B cell (primary cell): ENCODE measurements at regions not wholly inside any gene's neighbourhood (a gene's known extent, or its start where the extent isn't known, plus 50 kb on each side); places are given as distances from the start of the nearest gene placed in this dataset.

ENCODE experiments used
- ATAC-seq: fragments of 200-7000 bp; cut with Tn5 transposase; one replicate; pipeline ENCODE4 v1.10.0; 2021; ENCODE audit warnings: low read depth, mild to moderate bottlenecking, moderate number of reproducible peaks, moderate library complexity
- CTCF ChIA-PET: fragments of 350-600 bp; sonication (Branson Sonifier 250); formaldehyde crosslinking; loops from one replicate; lab custom pipeline; 2021; ENCODE audit warnings: antibody characterized with exemption, inconsistent platforms; lab: Charles Lee
- POLR2A ChIA-PET: fragments of 350-600 bp; sonication (Branson Sonifier 250); formaldehyde crosslinking; loops from one replicate; lab custom pipeline; 2021; ENCODE audit warnings: antibody characterized with exemption; lab: Charles Lee
- DNase-seq: peaks from one replicate; pipeline ENCODE4 v3.0.0; 2013
- H2AFZ ChIP-seq: 2 replicates; pipeline ENCODE4 v1.6.1; 2012; ENCODE audit warnings: mild to moderate bottlenecking, low read depth, low read length; ENCODE audit not compliant: insufficient read depth, poor library complexity, severe bottlenecking
- H3K27ac ChIP-seq, 2 donors: 1 replicate in 1 of 2; 2 replicates in 1 of 2; pipeline ENCODE4 v1.5.1; 2012 to 2013; ENCODE audit warnings: low read length in 2 of 2, mild to moderate bottlenecking in 2 of 2, moderate library complexity in 1 of 2
- H3K27me3 ChIP-seq, 4 experiments: fragments of 200-600 bp in 1 of 4; sonication (generic) in 1 of 4; replicated peaks in 1 of 4; 1 replicate in 2 of 4; 2 replicates in 2 of 4; pipeline versions ENCODE4 v1.6.1 to v1.7.0; 2013 to 2016; ENCODE audit warnings: low read length in 3 of 4, mild to moderate bottlenecking in 2 of 4, mixed read lengths in 1 of 4, moderate library complexity in 1 of 4; ENCODE audit not compliant: insufficient read depth in 4 of 4, control insufficient read depth in 3 of 4; ENCODE audit errors: control extremely low read depth in 1 of 4
- H3K36me3 ChIP-seq, 2 experiments: replicated peaks in 1 of 2; 1 replicate in 1 of 2; 2 replicates in 1 of 2; pipeline versions ENCODE4 v1.6.1 to v1.7.1; 2013; ENCODE audit warnings: low read length in 1 of 2; ENCODE audit not compliant: insufficient read depth in 2 of 2, control insufficient read depth in 1 of 2; ENCODE audit errors: control extremely low read depth in 1 of 2, extremely low read depth in 1 of 2
- H3K4me1 ChIP-seq, 2 donors: fragments of 200-600 bp in 1 of 2; sonication (generic) in 1 of 2; 1 replicate in 1 of 2; 2 replicates in 1 of 2; pipeline versions ENCODE4 v1.5.1 to v1.6.1; 2013 to 2017; ENCODE audit warnings: low read length in 2 of 2; ENCODE audit not compliant: control insufficient read depth in 2 of 2, insufficient read depth in 2 of 2
- H3K4me2 ChIP-seq: replicated peaks from 2 replicates; pipeline ENCODE3; 2012; ENCODE audit warnings: mild to moderate bottlenecking, low read depth, low read length; ENCODE audit not compliant: poor library complexity, severe bottlenecking
- H3K4me3 ChIP-seq, 5 experiments: fragments of 200-600 bp in 1 of 5; sonication (generic) in 1 of 5; 1 replicate in 3 of 5; 2 replicates in 2 of 5; pipeline versions ENCODE4 v1.5.1 to v1.7.0; 2011 to 2016; ENCODE audit warnings: low read length in 4 of 5, mild to moderate bottlenecking in 4 of 5, low read depth in 2 of 5, control low read depth in 1 of 5, moderate library complexity in 1 of 5; ENCODE audit not compliant: insufficient read depth in 1 of 5; ENCODE audit errors: control extremely low read depth in 1 of 5, extremely low read depth in 1 of 5
- H3K79me2 ChIP-seq: fragments of 200-600 bp; sonication (generic); one replicate; pipeline ENCODE4 v1.6.0; 2016; ENCODE audit warnings: low read length; ENCODE audit not compliant: control insufficient read depth, insufficient read depth
- H3K9ac ChIP-seq: fragments of 200-600 bp; sonication (generic); 2 replicates; pipeline ENCODE4 v1.6.1; 2017; ENCODE audit warnings: mild to moderate bottlenecking, low read length, moderate library complexity
- H3K9me3 ChIP-seq, 3 donors: one replicate each; pipeline versions ENCODE4 v1.6.1 to v1.7.1; 2013; ENCODE audit warnings: low read length in 2 of 3; ENCODE audit not compliant: control insufficient read depth in 2 of 3, insufficient read depth in 1 of 3; ENCODE audit errors: control extremely low read depth in 1 of 3
- H4K20me1 ChIP-seq: 2 replicates; pipeline ENCODE4 v1.6.0; 2012; ENCODE audit warnings: mild to moderate bottlenecking, low read length; ENCODE audit not compliant: insufficient read depth, control insufficient read depth, poor library complexity, severe bottlenecking
- H3K27ac Mint-ChIP-seq: one replicate; pipeline ENCODE4 v1.8.0; 2021; ENCODE audit warnings: mixed read lengths
- H3K27me3 Mint-ChIP-seq: one replicate; pipeline ENCODE4 v1.8.0; 2021; ENCODE audit warnings: mixed read lengths
- H3K4me1 Mint-ChIP-seq: one replicate; pipeline ENCODE4 v1.8.0; 2021; ENCODE audit warnings: mixed read lengths
- H3K4me3 Mint-ChIP-seq: one replicate; pipeline ENCODE4 v1.8.0; 2021; ENCODE audit warnings: mixed read lengths
- H3K9me3 Mint-ChIP-seq: one replicate; pipeline ENCODE4 v1.8.0; 2022; ENCODE audit warnings: mixed read lengths; ENCODE audit not compliant: insufficient read depth
- EZH2 ChIP-seq: IDR thresholded peaks from 2 replicates; pipeline ENCODE4 v1.6.1; 2012; ENCODE audit warnings: borderline replicate concordance, low read depth, mild to moderate bottlenecking, moderate library complexity, low read length; ENCODE audit not compliant: insufficient read depth, poor library complexity, severe bottlenecking
- WGBS: methylation state at CpG from one replicate; pipeline ENCODE4 v1.1.5; 2013; ENCODE audit warnings: missing lambda C conversion rate; ENCODE audit not compliant: insufficient coverage; 5-methylcytosine and 5-hydroxymethylcytosine counted together
- intact Hi-C: fragments of 100-400 bp; cut with micrococcal nuclease; formaldehyde crosslinking; loops from one replicate; pipeline ENCODE4 v1.10.0; 2022
- TF ChIP-seq, protein P1 (sequence below): fragments of 200-600 bp; IDR thresholded peaks from one replicate; pipeline ENCODE4 v1.8.0; 2022; ENCODE audit warnings: antibody characterized with exemption, mild to moderate bottlenecking

DNA sequence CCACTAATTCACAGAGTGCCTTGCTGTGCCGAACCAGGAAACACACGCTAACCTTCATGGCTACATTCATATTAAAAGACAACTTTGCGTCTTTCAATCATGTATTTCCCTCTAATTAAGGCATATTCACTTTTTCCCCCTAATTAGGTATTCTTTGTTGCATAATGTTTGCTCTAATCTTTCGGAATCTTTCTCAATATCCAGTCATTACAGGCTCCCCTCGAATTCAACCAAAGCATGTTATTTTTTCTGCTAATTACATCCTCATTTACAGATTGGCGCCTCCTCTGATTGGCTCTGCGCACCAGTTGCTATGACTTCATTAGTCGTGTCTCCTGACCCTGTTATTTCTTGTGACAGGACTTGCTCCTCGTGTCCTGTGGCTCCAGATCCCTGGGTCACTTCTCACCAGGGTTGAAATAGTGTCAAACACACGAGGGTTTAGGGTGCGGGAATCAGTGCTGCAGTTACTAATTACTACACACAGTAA lies 226.7 kb upstream of the TSHZ3 start:
- no peaks in the 10 kb centered on the region for H3K27me3 ChIP-seq
- H3K9ac ChIP-seq, result no peak overlapping the region
- no peak for DNase-seq
- ATAC-seq, result no peak
- no peaks in the 10 kb centered on the region for H4K20me1 ChIP-seq
- intact Hi-C loops, result no loop called here
- no peak overlapping the region for H3K4me2 ChIP-seq
- H3K4me1 Mint-ChIP-seq, result no peaks in the 10 kb centered on the region
- no peaks in the 10 kb centered on the region for H3K4me1 ChIP-seq
- no peaks in the 10 kb centered on the region for H3K27me3 Mint-ChIP-seq
- peaks cover 4% of the 10 kb centered on the region for H3K9me3 Mint-ChIP-seq
- ChIA-PET CTCF (no interaction called here), POLR2A (no interaction called here)
- H3K4me3 ChIP-seq, result no peak overlapping the region
- TF ChIP-seq EZH2, result no peak
- TF ChIP-seq, protein P1, sequence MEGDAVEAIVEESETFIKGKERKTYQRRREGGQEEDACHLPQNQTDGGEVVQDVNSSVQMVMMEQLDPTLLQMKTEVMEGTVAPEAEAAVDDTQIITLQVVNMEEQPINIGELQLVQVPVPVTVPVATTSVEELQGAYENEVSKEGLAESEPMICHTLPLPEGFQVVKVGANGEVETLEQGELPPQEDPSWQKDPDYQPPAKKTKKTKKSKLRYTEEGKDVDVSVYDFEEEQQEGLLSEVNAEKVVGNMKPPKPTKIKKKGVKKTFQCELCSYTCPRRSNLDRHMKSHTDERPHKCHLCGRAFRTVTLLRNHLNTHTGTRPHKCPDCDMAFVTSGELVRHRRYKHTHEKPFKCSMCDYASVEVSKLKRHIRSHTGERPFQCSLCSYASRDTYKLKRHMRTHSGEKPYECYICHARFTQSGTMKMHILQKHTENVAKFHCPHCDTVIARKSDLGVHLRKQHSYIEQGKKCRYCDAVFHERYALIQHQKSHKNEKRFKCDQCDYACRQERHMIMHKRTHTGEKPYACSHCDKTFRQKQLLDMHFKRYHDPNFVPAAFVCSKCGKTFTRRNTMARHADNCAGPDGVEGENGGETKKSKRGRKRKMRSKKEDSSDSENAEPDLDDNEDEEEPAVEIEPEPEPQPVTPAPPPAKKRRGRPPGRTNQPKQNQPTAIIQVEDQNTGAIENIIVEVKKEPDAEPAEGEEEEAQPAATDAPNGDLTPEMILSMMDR, result no peak
- H3K27ac ChIP-seq, result no peak overlapping the region
- H3K36me3 ChIP-seq, result no peaks in the 10 kb centered on the region
- no peak overlapping the region for H3K27ac Mint-ChIP-seq
- no peak overlapping the region for H2AFZ ChIP-seq
- H3K4me3 Mint-ChIP-seq, result no peak overlapping the region
- H3K79me2 ChIP-seq, result no peaks in the 10 kb centered on the region
- H3K9me3 ChIP-seq, result peaks cover 0 to 10% (median 3%) of the 10 kb centered on the region in 3 donors
- 91% methylated on average over 7 of the region's 11 CpGs for WGBS

DNA sequence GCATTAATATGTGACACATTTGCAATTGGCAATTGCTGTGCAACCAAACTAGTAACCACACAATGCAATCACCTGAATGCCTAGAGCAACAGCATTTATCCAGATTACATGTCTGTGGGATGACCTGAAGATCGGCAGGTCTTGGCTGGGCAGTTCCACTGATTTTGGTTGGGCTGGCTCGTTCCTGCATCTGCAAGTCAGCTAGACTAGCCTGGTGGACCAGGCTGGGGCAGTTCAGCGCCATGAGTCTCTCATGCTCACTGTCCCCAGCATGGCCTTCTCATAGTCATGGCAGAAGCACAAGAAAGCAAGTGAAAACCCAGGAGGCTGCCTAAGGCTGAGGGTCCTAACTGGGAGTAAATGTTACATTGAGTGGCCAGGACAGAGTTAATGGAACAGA lies 229.1 kb upstream of the TSHZ3 start:
- H3K27ac ChIP-seq, result no peak overlapping the region
- peaks cover 5% of the 10 kb centered on the region for H3K9me3 Mint-ChIP-seq
- no peaks in the 10 kb centered on the region for H3K36me3 ChIP-seq
- no peaks in the 10 kb centered on the region for H3K27me3 Mint-ChIP-seq
- H3K27me3 ChIP-seq, result no peaks in the 10 kb centered on the region
- DNase-seq, result no peak
- peaks cover 0 to 9% (median 3%) of the 10 kb centered on the region in 3 donors for H3K9me3 ChIP-seq
- no peak overlapping the region for H3K9ac ChIP-seq
- H3K4me1 Mint-ChIP-seq, result no peaks in the 10 kb centered on the region
- H3K4me3 Mint-ChIP-seq, result no peak overlapping the region
- H3K4me2 ChIP-seq, result no peak overlapping the region
- ChIA-PET CTCF (no interaction called here), POLR2A (no interaction called here)
- no peak for ATAC-seq
- TF ChIP-seq EZH2, result no peak
- TF ChIP-seq, protein P1, result no peak
- H2AFZ ChIP-seq, result no peak overlapping the region
- no peaks in the 10 kb centered on the region for H3K79me2 ChIP-seq
- H3K27ac Mint-ChIP-seq, result no peak overlapping the region
- H3K4me3 ChIP-seq, result no peak overlapping the region
- H3K4me1 ChIP-seq, result no peaks in the 10 kb centered on the region
- WGBS, result 86% methylated on average over 3 of the region's 3 CpGs
- H4K20me1 ChIP-seq, result no peaks in the 10 kb centered on the region
- intact Hi-C loops, result no loop called here
